Liver (tissue), 3 donors: ENCODE measurements at regions not wholly inside any gene's neighbourhood (a gene's known extent, or its start where the extent isn't known, plus 50 kb on each side); places are given as distances from the start of the nearest gene placed in this dataset.

ENCODE experiments used
- EGR1 ChIP-seq, 2 donors: IDR thresholded peaks; 2 replicates each; pipeline ENCODE4 v1.6.1; 2016 to 2018; ENCODE audit warnings: antibody characterized with exemption in 2 of 2, low read depth in 2 of 2
- GABPA ChIP-seq, 2 donors: IDR thresholded peaks in 1 of 2; conservative IDR thresholded peaks in 1 of 2; 2 replicates each; pipeline ENCODE4 v1.6.1; 2016; ENCODE audit warnings: antibody characterized with exemption in 2 of 2, mild to moderate bottlenecking in 1 of 2, moderate library complexity in 1 of 2
- JUND ChIP-seq, 2 donors: IDR thresholded peaks; 2 replicates each; pipeline ENCODE4 v1.6.1; 2016; ENCODE audit warnings: antibody characterized with exemption in 2 of 2
- NR2F2 ChIP-seq: IDR thresholded peaks from 2 replicates; pipeline ENCODE4 v1.6.1; 2016; ENCODE audit warnings: antibody characterized with exemption
- RAD21 ChIP-seq, 2 donors: IDR thresholded peaks; 2 replicates each; pipeline ENCODE4 v1.6.1; 2016; ENCODE audit warnings: antibody characterized with exemption in 2 of 2, mild to moderate bottlenecking in 2 of 2
- SP1 ChIP-seq: IDR thresholded peaks from 2 replicates; pipeline ENCODE4 v1.6.1; 2018; ENCODE audit warnings: antibody characterized with exemption, mild to moderate bottlenecking
- YY1 ChIP-seq: IDR thresholded peaks from 2 replicates; pipeline ENCODE4 v1.6.1; 2016; ENCODE audit warnings: antibody characterized with exemption, mild to moderate bottlenecking
- TF ChIP-seq, protein P1 (sequence below): fragments of 150-350 bp; IDR thresholded peaks from 2 replicates; pipeline ENCODE4 v1.5.1; 2017; ENCODE audit warnings: improper control_type of control experiment, low read depth, low read length; ENCODE audit not compliant: missing input control
- TF ChIP-seq, protein P2 (sequence below): IDR thresholded peaks from 2 replicates; pipeline ENCODE4 v1.6.1; 2016; ENCODE audit warnings: antibody characterized with exemption, mild to moderate bottlenecking
- TF ChIP-seq, protein P3 (sequence below): IDR thresholded peaks from 2 replicates; pipeline ENCODE4 v1.6.1; 2016; ENCODE audit warnings: antibody characterized with exemption
- TF ChIP-seq, protein P4 (sequence below): IDR thresholded peaks from 2 replicates; pipeline ENCODE4 v1.6.1; 2016; ENCODE audit warnings: antibody characterized with exemption
- donor health status: healthy.
- donor health status: healthy.

DNA sequence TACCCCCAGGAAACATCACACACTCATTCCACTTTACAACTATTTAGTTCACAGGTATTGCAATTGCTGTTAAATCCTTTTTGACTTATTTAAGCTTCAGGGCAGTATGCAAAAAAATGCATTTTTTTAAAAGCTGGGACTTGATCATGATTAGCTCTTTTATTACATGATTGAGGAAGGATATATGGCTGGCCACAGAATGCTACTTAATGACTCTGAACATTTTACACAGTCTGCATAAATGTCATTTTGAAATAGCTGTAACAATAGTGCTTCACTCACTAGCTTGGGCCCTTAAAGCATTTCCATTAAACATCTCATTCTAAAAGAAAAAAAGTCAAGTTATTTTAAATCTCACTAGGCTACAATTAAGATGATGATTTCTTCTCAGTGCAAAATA is 429.7 kb downstream of the FRK start:
- no peak for TF ChIP-seq JUND (IDR thresholded peaks at IDR 0.05)
- TF ChIP-seq, protein P1, sequence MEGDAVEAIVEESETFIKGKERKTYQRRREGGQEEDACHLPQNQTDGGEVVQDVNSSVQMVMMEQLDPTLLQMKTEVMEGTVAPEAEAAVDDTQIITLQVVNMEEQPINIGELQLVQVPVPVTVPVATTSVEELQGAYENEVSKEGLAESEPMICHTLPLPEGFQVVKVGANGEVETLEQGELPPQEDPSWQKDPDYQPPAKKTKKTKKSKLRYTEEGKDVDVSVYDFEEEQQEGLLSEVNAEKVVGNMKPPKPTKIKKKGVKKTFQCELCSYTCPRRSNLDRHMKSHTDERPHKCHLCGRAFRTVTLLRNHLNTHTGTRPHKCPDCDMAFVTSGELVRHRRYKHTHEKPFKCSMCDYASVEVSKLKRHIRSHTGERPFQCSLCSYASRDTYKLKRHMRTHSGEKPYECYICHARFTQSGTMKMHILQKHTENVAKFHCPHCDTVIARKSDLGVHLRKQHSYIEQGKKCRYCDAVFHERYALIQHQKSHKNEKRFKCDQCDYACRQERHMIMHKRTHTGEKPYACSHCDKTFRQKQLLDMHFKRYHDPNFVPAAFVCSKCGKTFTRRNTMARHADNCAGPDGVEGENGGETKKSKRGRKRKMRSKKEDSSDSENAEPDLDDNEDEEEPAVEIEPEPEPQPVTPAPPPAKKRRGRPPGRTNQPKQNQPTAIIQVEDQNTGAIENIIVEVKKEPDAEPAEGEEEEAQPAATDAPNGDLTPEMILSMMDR = no peak
- no peak for TF ChIP-seq RAD21 (IDR thresholded peaks at IDR 0.05)
- TF ChIP-seq, protein P2, sequence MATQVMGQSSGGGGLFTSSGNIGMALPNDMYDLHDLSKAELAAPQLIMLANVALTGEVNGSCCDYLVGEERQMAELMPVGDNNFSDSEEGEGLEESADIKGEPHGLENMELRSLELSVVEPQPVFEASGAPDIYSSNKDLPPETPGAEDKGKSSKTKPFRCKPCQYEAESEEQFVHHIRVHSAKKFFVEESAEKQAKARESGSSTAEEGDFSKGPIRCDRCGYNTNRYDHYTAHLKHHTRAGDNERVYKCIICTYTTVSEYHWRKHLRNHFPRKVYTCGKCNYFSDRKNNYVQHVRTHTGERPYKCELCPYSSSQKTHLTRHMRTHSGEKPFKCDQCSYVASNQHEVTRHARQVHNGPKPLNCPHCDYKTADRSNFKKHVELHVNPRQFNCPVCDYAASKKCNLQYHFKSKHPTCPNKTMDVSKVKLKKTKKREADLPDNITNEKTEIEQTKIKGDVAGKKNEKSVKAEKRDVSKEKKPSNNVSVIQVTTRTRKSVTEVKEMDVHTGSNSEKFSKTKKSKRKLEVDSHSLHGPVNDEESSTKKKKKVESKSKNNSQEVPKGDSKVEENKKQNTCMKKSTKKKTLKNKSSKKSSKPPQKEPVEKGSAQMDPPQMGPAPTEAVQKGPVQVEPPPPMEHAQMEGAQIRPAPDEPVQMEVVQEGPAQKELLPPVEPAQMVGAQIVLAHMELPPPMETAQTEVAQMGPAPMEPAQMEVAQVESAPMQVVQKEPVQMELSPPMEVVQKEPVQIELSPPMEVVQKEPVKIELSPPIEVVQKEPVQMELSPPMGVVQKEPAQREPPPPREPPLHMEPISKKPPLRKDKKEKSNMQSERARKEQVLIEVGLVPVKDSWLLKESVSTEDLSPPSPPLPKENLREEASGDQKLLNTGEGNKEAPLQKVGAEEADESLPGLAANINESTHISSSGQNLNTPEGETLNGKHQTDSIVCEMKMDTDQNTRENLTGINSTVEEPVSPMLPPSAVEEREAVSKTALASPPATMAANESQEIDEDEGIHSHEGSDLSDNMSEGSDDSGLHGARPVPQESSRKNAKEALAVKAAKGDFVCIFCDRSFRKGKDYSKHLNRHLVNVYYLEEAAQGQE = no peak
- TF ChIP-seq, protein P3, sequence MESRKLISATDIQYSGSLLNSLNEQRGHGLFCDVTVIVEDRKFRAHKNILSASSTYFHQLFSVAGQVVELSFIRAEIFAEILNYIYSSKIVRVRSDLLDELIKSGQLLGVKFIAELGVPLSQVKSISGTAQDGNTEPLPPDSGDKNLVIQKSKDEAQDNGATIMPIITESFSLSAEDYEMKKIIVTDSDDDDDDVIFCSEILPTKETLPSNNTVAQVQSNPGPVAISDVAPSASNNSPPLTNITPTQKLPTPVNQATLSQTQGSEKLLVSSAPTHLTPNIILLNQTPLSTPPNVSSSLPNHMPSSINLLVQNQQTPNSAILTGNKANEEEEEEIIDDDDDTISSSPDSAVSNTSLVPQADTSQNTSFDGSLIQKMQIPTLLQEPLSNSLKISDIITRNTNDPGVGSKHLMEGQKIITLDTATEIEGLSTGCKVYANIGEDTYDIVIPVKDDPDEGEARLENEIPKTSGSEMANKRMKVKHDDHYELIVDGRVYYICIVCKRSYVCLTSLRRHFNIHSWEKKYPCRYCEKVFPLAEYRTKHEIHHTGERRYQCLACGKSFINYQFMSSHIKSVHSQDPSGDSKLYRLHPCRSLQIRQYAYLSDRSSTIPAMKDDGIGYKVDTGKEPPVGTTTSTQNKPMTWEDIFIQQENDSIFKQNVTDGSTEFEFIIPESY = no peak
- TF ChIP-seq, protein P4, sequence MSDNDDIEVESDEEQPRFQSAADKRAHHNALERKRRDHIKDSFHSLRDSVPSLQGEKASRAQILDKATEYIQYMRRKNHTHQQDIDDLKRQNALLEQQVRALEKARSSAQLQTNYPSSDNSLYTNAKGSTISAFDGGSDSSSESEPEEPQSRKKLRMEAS = no peak
- TF ChIP-seq SP1 = no peak
- TF ChIP-seq EGR1 (IDR thresholded peaks at IDR 0.05; ENCODE audit: low read depth in 2 of 2) = no peak
- no peak for TF ChIP-seq NR2F2
- no peak for TF ChIP-seq YY1
- TF ChIP-seq GABPA (IDR thresholded peaks at IDR 0.05 in 1 of 2, conservative IDR thresholded peaks at IDR 0.05 in 1 of 2) = no peak
